Mesenchymal stem cell (in vitro differentiated cells and primary cell): ENCODE measurements at regions not wholly inside any gene's neighbourhood (a gene's known extent, or its start where the extent isn't known, plus 50 kb on each side); places are given as distances from the start of the nearest gene placed in this dataset.

Experiments used
- DNase-seq: peaks from one replicate; pipeline ENCODE4 v3.0.0-alpha.2; 2013
- H2AFZ ChIP-seq: one replicate; pipeline ENCODE4 v1.6.1; 2013; ENCODE audit warnings: low read depth, mild to moderate bottlenecking, control low read depth, inconsistent platforms, low read length, moderate library complexity
- H2AK5ac ChIP-seq: 2 replicates; pipeline ENCODE4 v1.6.1; 2013; ENCODE audit warnings: low read length, moderate library complexity, mild to moderate bottlenecking, inconsistent platforms; ENCODE audit not compliant: severe bottlenecking
- H2BK120ac ChIP-seq: one replicate; pipeline ENCODE4 v1.6.1; 2013; ENCODE audit warnings: low read depth, mild to moderate bottlenecking, inconsistent platforms, low read length, moderate library complexity
- H2BK12ac ChIP-seq, 2 experiments: one replicate each; pipeline ENCODE4 v1.6.1; 2013; ENCODE audit warnings: inconsistent platforms in 2 of 2, low read length in 2 of 2, mild to moderate bottlenecking in 2 of 2, moderate library complexity in 2 of 2, control low read depth in 1 of 2
- H2BK15ac ChIP-seq: one replicate; pipeline ENCODE4 v1.6.1; 2013; ENCODE audit warnings: mild to moderate bottlenecking, low read depth, inconsistent platforms; ENCODE audit not compliant: poor library complexity, severe bottlenecking
- H2BK5ac ChIP-seq: 2 replicates; pipeline ENCODE4 v1.6.1; 2013; ENCODE audit warnings: low read depth, mild to moderate bottlenecking, low read length, control low read depth, inconsistent platforms; ENCODE audit not compliant: poor library complexity, severe bottlenecking
- H3K14ac ChIP-seq, 2 experiments: one replicate each; pipeline ENCODE4 v1.6.1; 2013; ENCODE audit warnings: inconsistent platforms in 2 of 2, low read length in 2 of 2, control low read depth in 1 of 2, mild to moderate bottlenecking in 1 of 2, moderate library complexity in 1 of 2
- H3K18ac ChIP-seq, 2 experiments: one replicate each; pipeline ENCODE4 v1.6.1; 2013; ENCODE audit warnings: inconsistent platforms in 2 of 2, low read length in 2 of 2, control low read depth in 1 of 2, low read depth in 1 of 2, mild to moderate bottlenecking in 1 of 2
- H3K23ac ChIP-seq, 2 experiments: one replicate each; pipeline ENCODE4 v1.6.1; 2013; ENCODE audit warnings: inconsistent platforms in 2 of 2, low read length in 2 of 2, mild to moderate bottlenecking in 2 of 2, moderate library complexity in 2 of 2, control low read depth in 1 of 2
- H3K27ac ChIP-seq: 2 replicates; pipeline ENCODE4 v1.5.1; 2013; ENCODE audit warnings: mild to moderate bottlenecking, moderate library complexity, low read length, control low read depth, inconsistent platforms; ENCODE audit not compliant: poor library complexity, severe bottlenecking
- H3K27me3 ChIP-seq, 2 experiments: 2 replicates each; pipeline versions ENCODE4 v1.6.1 to v1.7.0; 2013; ENCODE audit warnings: low read length in 2 of 2, mild to moderate bottlenecking in 2 of 2, moderate library complexity in 2 of 2, control low read depth in 1 of 2, inconsistent platforms in 1 of 2; ENCODE audit not compliant: control insufficient read depth in 1 of 2, insufficient read depth in 1 of 2
- H3K36me3 ChIP-seq, 2 experiments: 2 replicates each; pipeline versions ENCODE4 v1.6.1 to v1.7.0; 2013; ENCODE audit warnings: low read length in 2 of 2, control low read depth in 1 of 2, inconsistent platforms in 1 of 2, low read depth in 1 of 2, mild to moderate bottlenecking in 1 of 2; ENCODE audit not compliant: insufficient read depth in 2 of 2, control insufficient read depth in 1 of 2
- H3K4ac ChIP-seq, 2 experiments: one replicate each; pipeline ENCODE4 v1.6.1; 2013; ENCODE audit warnings: inconsistent platforms in 2 of 2, low read length in 2 of 2, mild to moderate bottlenecking in 2 of 2, moderate library complexity in 2 of 2, control low read depth in 1 of 2, low read depth in 1 of 2
- H3K4me1 ChIP-seq: 2 replicates; pipeline ENCODE4 v1.6.1; 2013; ENCODE audit warnings: low read depth, low read length, control low read depth; ENCODE audit not compliant: control insufficient read depth, insufficient read depth
- H3K4me2 ChIP-seq: 2 replicates; pipeline ENCODE4 v1.6.1; 2013; ENCODE audit warnings: low read length, mild to moderate bottlenecking, inconsistent platforms; ENCODE audit not compliant: poor library complexity, severe bottlenecking
- H3K4me3 ChIP-seq, 2 experiments: 2 replicates each; pipeline versions ENCODE4 v1.5.1 to v1.7.0; 2013; ENCODE audit warnings: low read length in 2 of 2, mild to moderate bottlenecking in 2 of 2, control low read depth in 1 of 2, low read depth in 1 of 2; ENCODE audit not compliant: insufficient read depth in 1 of 2
- H3K79me1 ChIP-seq: replicated peaks from 2 replicates; pipeline ENCODE4 v1.6.1; 2013; ENCODE audit warnings: mild to moderate bottlenecking, control low read depth, low read length, inconsistent platforms; ENCODE audit not compliant: poor library complexity, severe bottlenecking
- H3K9ac ChIP-seq: 2 replicates; pipeline ENCODE4 v1.7.0; 2013; ENCODE audit warnings: mild to moderate bottlenecking, low read length, moderate library complexity
- H3K9me3 ChIP-seq: 2 replicates; pipeline ENCODE4 v1.7.0; 2013; ENCODE audit warnings: mild to moderate bottlenecking, low read length; ENCODE audit not compliant: control insufficient read depth
- H4K8ac ChIP-seq: one replicate; pipeline ENCODE4 v1.6.1; 2013; ENCODE audit warnings: inconsistent platforms, mild to moderate bottlenecking, low read length, moderate library complexity
- H4K91ac ChIP-seq: one replicate; pipeline ENCODE4 v1.6.1; 2013; ENCODE audit warnings: mild to moderate bottlenecking, low read length, inconsistent platforms
- whole genome bisulfite sequencing: methylation state at CpG from one replicate; pipeline ENCODE4 v1.1.7; 2013; ENCODE audit warnings: mixed read lengths; 5-methylcytosine and 5-hydroxymethylcytosine counted together

GRCh38 chr20:56957737-56958553 is 308.5 kb downstream of the BMP7 start:
- 66% methylated on average over 34 of the region's 34 CpGs for WGBS
- Histone ChIP-seq H3K23ac (no peak overlapping the region), H3K4ac (no peak overlapping the region), H3K36me3 (no peaks in the 10 kb centered on the region), H3K14ac (no peak overlapping the region), H3K9ac (no peak overlapping the region), H4K91ac (no peak overlapping the region), H2BK120ac (no peak overlapping the region), H3K9me3 (peaks cover 5% of the 10 kb centered on the region), H3K27me3 (peaks cover 15 to 67% of the 10 kb centered on the region in 2 experiments), H2BK15ac (no peak overlapping the region), H2BK12ac (no peak overlapping the region), H3K79me1 (no peaks in the 10 kb centered on the region), H3K4me1 (peaks cover 14% of the 10 kb centered on the region), H3K4me2 (no peak overlapping the region), H4K8ac (no peak overlapping the region), H2AFZ (no peak overlapping the region), H3K4me3 (no peak overlapping the region), H3K27ac (no peak overlapping the region), H2BK5ac (no peak overlapping the region), H2AK5ac (no peak overlapping the region), H3K18ac (no peak overlapping the region)
- DNase-seq: peak; percentile 7

GRCh38 chr20:56964901-56965300 is 301.5 kb downstream of the BMP7 start:
- Histone ChIP-seq H2BK12ac (no peak overlapping the region), H3K4me3 (no peak overlapping the region), H3K27ac (no peak overlapping the region), H3K79me1 (no peaks in the 10 kb centered on the region), H3K27me3 (peaks cover 0 to 28% of the 10 kb centered on the region in 2 experiments), H3K23ac (no peak overlapping the region), H2BK15ac (no peak overlapping the region), H3K36me3 (no peaks in the 10 kb centered on the region), H3K4ac (no peak overlapping the region), H3K14ac (no peak overlapping the region), H4K91ac (no peak overlapping the region), H3K18ac (no peak overlapping the region), H2AFZ (no peak overlapping the region), H3K4me1 (no peaks in the 10 kb centered on the region), H3K4me2 (no peak overlapping the region), H2BK5ac (no peak overlapping the region), H2AK5ac (no peak overlapping the region), H2BK120ac (no peak overlapping the region), H3K9ac (no peak overlapping the region), H4K8ac (no peak overlapping the region), H3K9me3 (peaks cover 9% of the 10 kb centered on the region)
- DNase-seq: no peak
- 0% methylated on average over 1 of the region's 2 CpGs for WGBS

- H2BK120ac ChIP-seq: no peak overlapping the region
- no peak overlapping the region for H3K4ac ChIP-seq
- DNase-seq: no peak
- H3K4me3 ChIP-seq: no peak overlapping the region
- WGBS: 76% methylated on average over 12 of the region's 12 CpGs
- H3K4me1 ChIP-seq: no peaks in the 10 kb centered on the region
- no peak overlapping the region for H2AK5ac ChIP-seq
- H2BK12ac ChIP-seq: no peak overlapping the region
- no peak overlapping the region for H3K23ac ChIP-seq
- no peak overlapping the region for H2BK5ac ChIP-seq
- H3K4me2 ChIP-seq: no peak overlapping the region
- no peak overlapping the region for H3K18ac ChIP-seq
- peaks cover 11 to 44% of the 10 kb centered on the region in 2 experiments for H3K27me3 ChIP-seq
- no peak overlapping the region for H4K8ac ChIP-seq
- H2AFZ ChIP-seq: no peak overlapping the region
- H3K9ac ChIP-seq: no peak overlapping the region
- H3K9me3 ChIP-seq: peaks cover 5% of the 10 kb centered on the region
- no peak overlapping the region for H3K14ac ChIP-seq
- no peak overlapping the region for H4K91ac ChIP-seq
- H3K27ac ChIP-seq: no peak overlapping the region
- H3K79me1 ChIP-seq: no peaks in the 10 kb centered on the region
- H2BK15ac ChIP-seq: no peak overlapping the region
- H3K36me3 ChIP-seq: no peaks in the 10 kb centered on the region
Observed at GRCh38 chr20:56967916-56968315, 298.5 kb downstream of the BMP7 start.

- Histone ChIP-seq H3K9ac (no peak overlapping the region), H3K9me3 (no peaks in the 10 kb centered on the region), H3K36me3 (no peaks in the 10 kb centered on the region), H3K4ac (no peak overlapping the region), H3K27me3 (peaks cover 11 to 46% of the 10 kb centered on the region in 2 experiments), H3K27ac (no peak overlapping the region), H2BK5ac (no peak overlapping the region), H2BK120ac (no peak overlapping the region), H3K4me3 (no peak overlapping the region), H4K8ac (no peak overlapping the region), H2AFZ (no peak overlapping the region), H3K14ac (no peak overlapping the region), H3K4me1 (no peaks in the 10 kb centered on the region), H2BK15ac (no peak overlapping the region), H2BK12ac (no peak overlapping the region), H4K91ac (no peak overlapping the region), H2AK5ac (no peak overlapping the region), H3K4me2 (no peak overlapping the region), H3K23ac (no peak overlapping the region), H3K79me1 (no peaks in the 10 kb centered on the region), H3K18ac (no peak overlapping the region)
- WGBS: 74% methylated on average over 11 of the region's 12 CpGs
- no peak for DNase-seq
Observed at GRCh38 chr20:56968376-56969048, 297.9 kb downstream of the BMP7 start.
